HCT116 (cell line): ENCODE measurements at regions not wholly inside any gene's neighbourhood (a gene's known extent, or its start where the extent isn't known, plus 50 kb on each side); places are given as distances from the start of the nearest gene placed in this dataset.

Experiments
- ATAC-seq: fragments of 200-7000 bp; cut with Tn5 transposase; 2 replicates; pipeline ENCODE4 v1.9.1; 2020; ENCODE audit warnings: mild to moderate bottlenecking, moderate library complexity
- BruUV-seq: library from RNA; stranded (reverse); fragments of 400-500 nt; replicated peaks from 2 replicates; lab custom pipeline; 2021; lab: Mats Ljungman, UMichigan
- CTCF ChIA-PET: fragments of 300-600 bp; sonication (Branson Sonifier 250); formaldehyde crosslinking; loops from one replicate; lab custom pipeline; 2021; ENCODE audit warnings: antibody characterized with exemption; lab: Charles Lee
- POLR2A ChIA-PET: fragments of 300-600, 350-600 bp; sonication (Branson Sonifier 250); formaldehyde crosslinking; loops from one replicate; lab custom pipeline; 2021; ENCODE audit warnings: antibody characterized with exemption; lab: Charles Lee
- RAD21 ChIA-PET, 2 experiments: fragments of 300-600 bp; sonication (Branson Sonifier 250); formaldehyde crosslinking; loops; one replicate each; lab custom pipeline; 2023; ENCODE audit warnings: low total read pairs in 2 of 2; ENCODE audit not compliant: uncharacterized antibody in 2 of 2, unreplicated experiment in 2 of 2, low non-redundant PET in 1 of 2; lab: Charles Lee
- DNase-seq: peaks from one replicate; pipeline ENCODE4 v3.0.0-alpha.2; 2010; ENCODE audit warnings: low read depth, low spot score
- H2AFZ ChIP-seq: fragments of 200-600 bp; shearing (Covaris generic), sonication (generic); 2 replicates; pipeline ENCODE4 v1.6.1; 2017; ENCODE audit warnings: low read depth, mixed run types, mixed read lengths, antibody characterized with exemption, low read length; ENCODE audit not compliant: poor library complexity, severe bottlenecking
- H3K27ac ChIP-seq: 2 replicates; pipeline ENCODE4 v1.5.1; 2012; ENCODE audit warnings: low read depth, low read length
- H3K27me3 ChIP-seq: fragments of 200-600 bp; sonication (generic); 2 replicates; pipeline ENCODE4 v1.6.1; 2016; ENCODE audit warnings: mixed run types, low read length, mixed read lengths; ENCODE audit not compliant: insufficient read depth
- H3K36me3 ChIP-seq, 2 experiments: fragments of 200-500 bp in 1 of 2; fragments of 200-600 bp in 1 of 2; sonication (Bioruptor generic) in 1 of 2; sonication (generic) in 1 of 2; 2 replicates each; pipeline versions ENCODE4 v1.5.1 to v1.6.1; 2014 to 2016; ENCODE audit warnings: low read length in 2 of 2, inconsistent platforms in 1 of 2, mixed read lengths in 1 of 2, mixed run types in 1 of 2; ENCODE audit not compliant: insufficient read depth in 2 of 2, control insufficient read depth in 1 of 2
- H3K4me1 ChIP-seq, 2 experiments: fragments of 200-600 bp in 1 of 2; sonication (generic) in 1 of 2; 2 replicates each; pipeline versions ENCODE4 v1.5.1 to v1.6.1; 2012 to 2017; ENCODE audit warnings: low read length in 2 of 2, inconsistent platforms in 1 of 2, mild to moderate bottlenecking in 1 of 2, mixed read lengths in 1 of 2, mixed run types in 1 of 2, moderate library complexity in 1 of 2; ENCODE audit not compliant: insufficient read depth in 2 of 2, control insufficient read depth in 1 of 2
- H3K4me2 ChIP-seq: fragments of 200-600 bp; sonication (generic); 2 replicates; pipeline ENCODE4 v1.6.1; 2017; ENCODE audit warnings: mixed run types, low read length, mixed read lengths
- H3K4me3 ChIP-seq, 2 experiments: fragments of 200-600 bp in 1 of 2; sonication (generic) in 1 of 2; replicated peaks in 1 of 2; 2 replicates each; pipeline ENCODE4 v1.5.1; 2011 to 2016; ENCODE audit warnings: low read length in 2 of 2, control low read depth in 1 of 2, low read depth in 1 of 2, mild to moderate bottlenecking in 1 of 2, mixed read lengths in 1 of 2, mixed run types in 1 of 2
- H3K79me2 ChIP-seq: fragments of 200-600 bp; sonication (generic); 2 replicates; pipeline ENCODE4 v1.6.1; 2017; ENCODE audit warnings: mild to moderate bottlenecking, mixed run types, low read length, moderate library complexity, mixed read lengths; ENCODE audit not compliant: insufficient read depth
- H3K9ac ChIP-seq: fragments of 200-600 bp; sonication (generic); 2 replicates; pipeline ENCODE4 v1.6.1; 2016; ENCODE audit warnings: low read length, mixed read lengths
- H3K9me2 ChIP-seq: fragments of 200-600 bp; sonication (generic), shearing (Covaris generic); 2 replicates; pipeline ENCODE4 v1.6.1; 2017; ENCODE audit warnings: mixed run types, mild to moderate bottlenecking, moderate library complexity; ENCODE audit not compliant: insufficient read depth
- H3K9me3 ChIP-seq, 2 experiments: fragments of 200-500 bp in 1 of 2; fragments of 200-600 bp in 1 of 2; sonication (Bioruptor generic) in 1 of 2; sonication (generic) in 1 of 2; 2 replicates each; pipeline ENCODE4 v1.6.1; 2014 to 2017; ENCODE audit warnings: low read length in 2 of 2, mixed read lengths in 2 of 2, inconsistent platforms in 1 of 2, low read depth in 1 of 2, mild to moderate bottlenecking in 1 of 2, mixed run types in 1 of 2, moderate library complexity in 1 of 2; ENCODE audit not compliant: control insufficient read depth in 1 of 2, insufficient read depth in 1 of 2
- H4K20me1 ChIP-seq: fragments of 200-600 bp; sonication (generic), shearing (Covaris generic); 2 replicates; pipeline ENCODE4 v1.6.1; 2017; ENCODE audit warnings: mixed run types, mild to moderate bottlenecking, moderate library complexity; ENCODE audit not compliant: insufficient read depth
- CBX3 ChIP-seq: IDR thresholded peaks from 2 replicates; pipeline ENCODE4 v1.6.1; 2012; ENCODE audit warnings: low read depth
- EZH2 ChIP-seq: fragments of 200-600 bp; sonication (generic); IDR thresholded peaks from 2 replicates; pipeline ENCODE4 v1.6.1; 2017; ENCODE audit warnings: antibody characterized with exemption, mixed run types
- EZH2phosphoT487 ChIP-seq: fragments of 200-600 bp; IDR thresholded peaks from 2 replicates; pipeline ENCODE4 v1.6.1; 2018; ENCODE audit warnings: antibody characterized with exemption, borderline replicate concordance
- JUND ChIP-seq: IDR thresholded peaks from 2 replicates; pipeline ENCODE4 v1.6.1; 2012
- POLR2A ChIP-seq: IDR thresholded peaks from 2 replicates; pipeline ENCODE4 v1.7.0; 2011; ENCODE audit warnings: borderline replicate concordance; ENCODE audit not compliant: insufficient read depth, insufficient read length; ENCODE audit errors: extremely low read depth
- POLR2AphosphoS5 ChIP-seq: IDR thresholded peaks from 2 replicates; pipeline ENCODE4 v1.6.1; 2011; ENCODE audit warnings: mild to moderate bottlenecking, low read depth, low read length, moderate library complexity
- RAD21 ChIP-seq: IDR thresholded peaks from 2 replicates; pipeline ENCODE4 v1.6.1; 2012; ENCODE audit warnings: low read depth, mild to moderate bottlenecking
- SIN3A ChIP-seq: IDR thresholded peaks from 2 replicates; pipeline ENCODE4 v1.6.1; 2012; ENCODE audit warnings: low read depth
- SP1 ChIP-seq: IDR thresholded peaks from 2 replicates; pipeline ENCODE4 v1.6.1; 2012; ENCODE audit warnings: low read depth
- SRF ChIP-seq: IDR thresholded peaks from 2 replicates; pipeline ENCODE4 v1.6.1; 2012; ENCODE audit warnings: low read depth
- ZFX ChIP-seq: fragments of 450-650 bp; IDR thresholded peaks from 2 replicates; pipeline ENCODE4 v1.6.1; 2017
- ZNF274 ChIP-seq: fragments of 200-500 bp; sonication (Bioruptor generic); IDR thresholded peaks from 2 replicates; pipeline ENCODE4 v1.6.1; 2014; ENCODE audit warnings: mild to moderate bottlenecking, low read depth, low read length, inconsistent platforms
- intact Hi-C: fragments of 100-400 bp; cut with micrococcal nuclease; formaldehyde crosslinking; loops from 2 replicates; pipeline ENCODE4 v1.10.0; 2022
- TF ChIP-seq, protein P1 (sequence below): IDR thresholded peaks from 2 replicates; pipeline ENCODE4 v1.6.1; 2011; ENCODE audit warnings: mild to moderate bottlenecking, low read length, moderate library complexity; ENCODE audit not compliant: insufficient replicate concordance; ENCODE audit errors: extremely low read depth
- TF ChIP-seq, protein P2 (sequence below), 3 experiments: fragments of 200-600 bp in 1 of 3; sonication (generic) in 1 of 3; IDR thresholded peaks in 2 of 3; conservative IDR thresholded peaks in 1 of 3; 2 replicates each; pipeline ENCODE4 v1.5.1; 2012 to 2017; ENCODE audit warnings: low read depth in 2 of 3, low read length in 2 of 3, antibody characterized with exemption in 1 of 3, borderline replicate concordance in 1 of 3, control low read depth in 1 of 3, mild to moderate bottlenecking in 1 of 3, mixed read lengths in 1 of 3, mixed run types in 1 of 3, moderate library complexity in 1 of 3; ENCODE audit not compliant: insufficient read depth in 1 of 3
- TF ChIP-seq, protein P3 (sequence below): IDR thresholded peaks from 2 replicates; pipeline ENCODE4 v1.6.1; 2012; ENCODE audit warnings: low read depth
- TF ChIP-seq, protein P4 (sequence below): IDR thresholded peaks from 2 replicates; pipeline ENCODE4 v1.6.1; 2012

DNA sequence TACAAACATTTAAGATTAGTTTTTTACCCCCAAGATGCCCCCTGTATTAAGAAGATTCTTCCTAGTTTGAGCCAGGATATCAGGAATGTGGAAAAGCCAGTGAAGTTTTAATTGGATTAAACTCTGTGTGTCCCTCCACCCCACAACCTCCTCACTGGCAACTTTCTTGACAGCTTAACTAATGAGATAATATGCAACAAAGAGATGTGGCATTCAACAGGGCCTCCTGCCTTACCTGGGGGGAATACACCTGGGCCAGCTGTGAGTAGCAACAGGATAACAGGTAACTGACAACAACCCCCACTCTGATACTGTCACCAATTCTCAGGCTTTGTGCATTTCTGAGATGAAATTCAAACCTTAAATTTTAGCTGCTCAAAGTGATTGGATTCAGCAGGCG is 512.3 kb downstream of the TFAP2B start:
- CTCF ChIA-PET: no interaction called here
- BruUV-seq: no TSS peak

More for the DNA sequence above, 512.3 kb downstream of the TFAP2B start:
- Histone ChIP-seq H3K9me2 (no peaks in the 10 kb centered on the region), H3K79me2 (no peaks in the 10 kb centered on the region), H4K20me1 (no peaks in the 10 kb centered on the region), H3K4me3 (no peak overlapping the region), H3K4me2 (no peak overlapping the region), H3K9me3 (peaks cover 0 to 17% of the 10 kb centered on the region in 2 experiments; a peak in 2 of 4 replicates), H3K9ac (no peak overlapping the region), H3K36me3 (no peaks in the 10 kb centered on the region), H3K27ac (no peak overlapping the region), H2AFZ (no peak overlapping the region), H3K4me1 (no peaks in the 10 kb centered on the region), H3K27me3 (no peaks in the 10 kb centered on the region)
- POLR2A ChIA-PET: no interaction called here
- RAD21 ChIA-PET: no interaction called here
- no peak for DNase-seq
- intact Hi-C loops: no loop called here
- TF ChIP-seq, protein P1, sequence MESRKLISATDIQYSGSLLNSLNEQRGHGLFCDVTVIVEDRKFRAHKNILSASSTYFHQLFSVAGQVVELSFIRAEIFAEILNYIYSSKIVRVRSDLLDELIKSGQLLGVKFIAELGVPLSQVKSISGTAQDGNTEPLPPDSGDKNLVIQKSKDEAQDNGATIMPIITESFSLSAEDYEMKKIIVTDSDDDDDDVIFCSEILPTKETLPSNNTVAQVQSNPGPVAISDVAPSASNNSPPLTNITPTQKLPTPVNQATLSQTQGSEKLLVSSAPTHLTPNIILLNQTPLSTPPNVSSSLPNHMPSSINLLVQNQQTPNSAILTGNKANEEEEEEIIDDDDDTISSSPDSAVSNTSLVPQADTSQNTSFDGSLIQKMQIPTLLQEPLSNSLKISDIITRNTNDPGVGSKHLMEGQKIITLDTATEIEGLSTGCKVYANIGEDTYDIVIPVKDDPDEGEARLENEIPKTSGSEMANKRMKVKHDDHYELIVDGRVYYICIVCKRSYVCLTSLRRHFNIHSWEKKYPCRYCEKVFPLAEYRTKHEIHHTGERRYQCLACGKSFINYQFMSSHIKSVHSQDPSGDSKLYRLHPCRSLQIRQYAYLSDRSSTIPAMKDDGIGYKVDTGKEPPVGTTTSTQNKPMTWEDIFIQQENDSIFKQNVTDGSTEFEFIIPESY: no peak
- TF ChIP-seq ZFX: no peak
- no peak for TF ChIP-seq EZH2phosphoT487
- TF ChIP-seq, protein P2, sequence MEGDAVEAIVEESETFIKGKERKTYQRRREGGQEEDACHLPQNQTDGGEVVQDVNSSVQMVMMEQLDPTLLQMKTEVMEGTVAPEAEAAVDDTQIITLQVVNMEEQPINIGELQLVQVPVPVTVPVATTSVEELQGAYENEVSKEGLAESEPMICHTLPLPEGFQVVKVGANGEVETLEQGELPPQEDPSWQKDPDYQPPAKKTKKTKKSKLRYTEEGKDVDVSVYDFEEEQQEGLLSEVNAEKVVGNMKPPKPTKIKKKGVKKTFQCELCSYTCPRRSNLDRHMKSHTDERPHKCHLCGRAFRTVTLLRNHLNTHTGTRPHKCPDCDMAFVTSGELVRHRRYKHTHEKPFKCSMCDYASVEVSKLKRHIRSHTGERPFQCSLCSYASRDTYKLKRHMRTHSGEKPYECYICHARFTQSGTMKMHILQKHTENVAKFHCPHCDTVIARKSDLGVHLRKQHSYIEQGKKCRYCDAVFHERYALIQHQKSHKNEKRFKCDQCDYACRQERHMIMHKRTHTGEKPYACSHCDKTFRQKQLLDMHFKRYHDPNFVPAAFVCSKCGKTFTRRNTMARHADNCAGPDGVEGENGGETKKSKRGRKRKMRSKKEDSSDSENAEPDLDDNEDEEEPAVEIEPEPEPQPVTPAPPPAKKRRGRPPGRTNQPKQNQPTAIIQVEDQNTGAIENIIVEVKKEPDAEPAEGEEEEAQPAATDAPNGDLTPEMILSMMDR (IDR thresholded peaks at IDR 0.05 in 2 of 3, conservative IDR thresholded peaks at IDR 0.05 in 1 of 3; ENCODE audit: borderline replicate concordance in 1 of 3, insufficient read depth in 1 of 3, low read depth in 2 of 3, low read length in 2 of 3): no peak
- TF ChIP-seq RAD21: no peak
- TF ChIP-seq, protein P3, sequence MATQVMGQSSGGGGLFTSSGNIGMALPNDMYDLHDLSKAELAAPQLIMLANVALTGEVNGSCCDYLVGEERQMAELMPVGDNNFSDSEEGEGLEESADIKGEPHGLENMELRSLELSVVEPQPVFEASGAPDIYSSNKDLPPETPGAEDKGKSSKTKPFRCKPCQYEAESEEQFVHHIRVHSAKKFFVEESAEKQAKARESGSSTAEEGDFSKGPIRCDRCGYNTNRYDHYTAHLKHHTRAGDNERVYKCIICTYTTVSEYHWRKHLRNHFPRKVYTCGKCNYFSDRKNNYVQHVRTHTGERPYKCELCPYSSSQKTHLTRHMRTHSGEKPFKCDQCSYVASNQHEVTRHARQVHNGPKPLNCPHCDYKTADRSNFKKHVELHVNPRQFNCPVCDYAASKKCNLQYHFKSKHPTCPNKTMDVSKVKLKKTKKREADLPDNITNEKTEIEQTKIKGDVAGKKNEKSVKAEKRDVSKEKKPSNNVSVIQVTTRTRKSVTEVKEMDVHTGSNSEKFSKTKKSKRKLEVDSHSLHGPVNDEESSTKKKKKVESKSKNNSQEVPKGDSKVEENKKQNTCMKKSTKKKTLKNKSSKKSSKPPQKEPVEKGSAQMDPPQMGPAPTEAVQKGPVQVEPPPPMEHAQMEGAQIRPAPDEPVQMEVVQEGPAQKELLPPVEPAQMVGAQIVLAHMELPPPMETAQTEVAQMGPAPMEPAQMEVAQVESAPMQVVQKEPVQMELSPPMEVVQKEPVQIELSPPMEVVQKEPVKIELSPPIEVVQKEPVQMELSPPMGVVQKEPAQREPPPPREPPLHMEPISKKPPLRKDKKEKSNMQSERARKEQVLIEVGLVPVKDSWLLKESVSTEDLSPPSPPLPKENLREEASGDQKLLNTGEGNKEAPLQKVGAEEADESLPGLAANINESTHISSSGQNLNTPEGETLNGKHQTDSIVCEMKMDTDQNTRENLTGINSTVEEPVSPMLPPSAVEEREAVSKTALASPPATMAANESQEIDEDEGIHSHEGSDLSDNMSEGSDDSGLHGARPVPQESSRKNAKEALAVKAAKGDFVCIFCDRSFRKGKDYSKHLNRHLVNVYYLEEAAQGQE: no peak
- TF ChIP-seq EZH2: no peak
- no peak for TF ChIP-seq POLR2A
- TF ChIP-seq SRF: no peak
- no peak for TF ChIP-seq JUND
- TF ChIP-seq, protein P4, sequence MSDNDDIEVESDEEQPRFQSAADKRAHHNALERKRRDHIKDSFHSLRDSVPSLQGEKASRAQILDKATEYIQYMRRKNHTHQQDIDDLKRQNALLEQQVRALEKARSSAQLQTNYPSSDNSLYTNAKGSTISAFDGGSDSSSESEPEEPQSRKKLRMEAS: no peak
- no peak for TF ChIP-seq ZNF274
- TF ChIP-seq SIN3A: no peak
- TF ChIP-seq POLR2AphosphoS5: no peak
- no peak for TF ChIP-seq CBX3
- no peak for TF ChIP-seq SP1
- ATAC-seq: no peak
